ENCODE measurements at regions not wholly inside any gene's neighbourhood (a gene's known extent, or its start where the extent isn't known, plus 50 kb on each side); places are given as distances from the start of the nearest gene placed in this dataset.

- WGBS, result 82% methylated on average over 2 of the region's 2 CpGs
- TF ChIP-seq CTCF (IDR thresholded peaks at IDR 0.05), result no peak
- no peak for TF ChIP-seq POLR2AphosphoS5 (IDR thresholded peaks at IDR 0.05)
- no peak for TF ChIP-seq POLR2A (IDR thresholded peaks at IDR 0.05; ENCODE audit: low read depth)
- TF ChIP-seq EP300 (IDR thresholded peaks at IDR 0.05), result no peak
- Histone ChIP-seq H3K36me3 (no peaks in the 10 kb centered on the region), H3K27ac (replicated peaks in 1 of 4) (no peak overlapping the region), H3K9me3 (no peaks in the 10 kb centered on the region), H3K27me3 (no peaks in the 10 kb centered on the region), H3K4me3 (no peak overlapping the region), H3K4me1 (no peaks in the 10 kb centered on the region)
- DNase-seq (ENCODE audit: extremely low spot score), result no peak
- intact Hi-C loops (cut with DNase I), result no loop called here
These were observed 1149.3 kb downstream of the NSUN3 start for GRCh38 chr3:95212117-95212516.

GRCh38 chr3:95215437-95215957 is 1152.6 kb downstream of the NSUN3 start:
- Histone ChIP-seq H3K27ac (replicated peaks in 1 of 4) (no peak overlapping the region), H3K36me3 (no peaks in the 10 kb centered on the region), H3K4me1 (no peaks in the 10 kb centered on the region), H3K9me3 (no peaks in the 10 kb centered on the region), H3K27me3 (no peaks in the 10 kb centered on the region), H3K4me3 (no peak overlapping the region)
- TF ChIP-seq CTCF (IDR thresholded peaks at IDR 0.05), result no peak
- no peak for TF ChIP-seq POLR2A (IDR thresholded peaks at IDR 0.05; ENCODE audit: low read depth)
- TF ChIP-seq EP300 (IDR thresholded peaks at IDR 0.05), result no peak
- no peak for TF ChIP-seq POLR2AphosphoS5 (IDR thresholded peaks at IDR 0.05)
- 87% methylated on average over 1 of the region's 1 CpG for WGBS
- DNase-seq (ENCODE audit: extremely low spot score), result no peak
- intact Hi-C loops (cut with DNase I), result no loop called here

- Histone ChIP-seq H3K4me1 (no peaks in the 10 kb centered on the region), H3K27me3 (no peaks in the 10 kb centered on the region), H3K27ac (replicated peaks in 1 of 4) (no peak overlapping the region), H3K36me3 (no peaks in the 10 kb centered on the region), H3K9me3 (no peaks in the 10 kb centered on the region), H3K4me3 (no peak overlapping the region)
- intact Hi-C loops (cut with DNase I), result no loop called here
- DNase-seq (ENCODE audit: extremely low spot score), result no peak
- no peak for TF ChIP-seq POLR2AphosphoS5 (IDR thresholded peaks at IDR 0.05)
- no peak for TF ChIP-seq CTCF (IDR thresholded peaks at IDR 0.05)
These were observed 1154.8 kb downstream of the NSUN3 start for GRCh38 chr3:95217661-95218060.

GRCh38 chr3:95218484-95218883 is 1155.6 kb downstream of the NSUN3 start:
- Histone ChIP-seq H3K9me3 (no peaks in the 10 kb centered on the region), H3K4me3 (no peak overlapping the region), H3K27ac (replicated peaks in 1 of 4) (no peak overlapping the region), H3K36me3 (no peaks in the 10 kb centered on the region), H3K27me3 (no peaks in the 10 kb centered on the region), H3K4me1 (no peaks in the 10 kb centered on the region)
- WGBS, result 59% methylated on average over 1 of the region's 1 CpG
- DNase-seq (ENCODE audit: extremely low spot score), result no peak
- intact Hi-C loops (cut with DNase I), result no loop called here
- TF ChIP-seq POLR2AphosphoS5 (IDR thresholded peaks at IDR 0.05) (no peak), CTCF (IDR thresholded peaks at IDR 0.05) (no peak), POLR2A (IDR thresholded peaks at IDR 0.05; ENCODE audit: low read depth) (no peak), EP300 (IDR thresholded peaks at IDR 0.05) (no peak)

GRCh38 chr3:95226437-95226836 is 1163.6 kb downstream of the NSUN3 start:
- no peaks in the 10 kb centered on the region for H3K9me3 ChIP-seq
- no peaks in the 10 kb centered on the region for H3K27me3 ChIP-seq
- no peak overlapping the region for H3K27ac ChIP-seq (replicated peaks in 1 of 4)
- H3K4me3 ChIP-seq, result no peak overlapping the region
- H3K36me3 ChIP-seq, result no peaks in the 10 kb centered on the region
- 89% methylated on average over 5 of the region's 5 CpGs for WGBS
- DNase-seq (ENCODE audit: extremely low spot score), result no peak
- no peak for TF ChIP-seq POLR2A (IDR thresholded peaks at IDR 0.05; ENCODE audit: low read depth)
- TF ChIP-seq EP300 (IDR thresholded peaks at IDR 0.05), result no peak
- TF ChIP-seq CTCF (IDR thresholded peaks at IDR 0.05), result no peak
- no peak for TF ChIP-seq POLR2AphosphoS5 (IDR thresholded peaks at IDR 0.05)
- intact Hi-C loops (cut with DNase I), result no loop called here
- H3K4me1 ChIP-seq, result no peaks in the 10 kb centered on the region
